Right kidney (tissue), 1 donor: ENCODE measurements at regions not wholly inside any gene's neighbourhood (a gene's known extent, or its start where the extent isn't known, plus 50 kb on each side); places are given as distances from the start of the nearest gene placed in this dataset.

Source experiments
- DNase-seq: peaks from one replicate; pipeline ENCODE4 v3.0.0-alpha.2; 2016

DNA sequence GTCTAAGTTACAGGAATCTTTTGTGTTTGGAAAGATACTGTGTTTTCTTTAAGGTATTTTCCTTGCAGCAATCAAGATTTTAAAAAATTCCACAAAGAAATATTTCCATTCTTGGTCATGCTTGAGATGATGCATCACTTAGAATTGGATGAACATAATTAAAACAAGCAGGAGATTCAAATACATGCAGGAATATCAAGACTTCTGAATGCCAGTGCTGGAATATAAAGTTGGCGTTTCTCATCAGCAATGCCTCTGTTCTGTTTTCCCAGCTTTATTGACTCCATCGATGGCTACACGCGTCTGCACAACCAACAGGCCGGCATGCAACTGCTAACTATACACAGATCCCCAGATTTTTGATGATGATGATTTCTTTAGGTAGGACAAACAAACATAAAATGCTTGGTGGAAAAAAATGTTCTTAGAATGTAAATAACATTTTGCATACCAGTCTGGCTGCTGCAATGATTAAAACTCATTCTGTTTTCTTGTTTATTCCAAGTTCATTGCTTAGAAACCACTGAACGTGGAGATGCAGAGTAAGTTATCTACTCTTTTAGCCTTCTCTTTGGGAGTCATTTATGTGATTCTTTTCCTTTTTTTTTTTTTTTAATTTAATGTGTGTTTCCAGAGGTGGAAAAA lies 91.3 kb upstream of the FAM171A1 start:
- no peak for DNase-seq

DNA sequence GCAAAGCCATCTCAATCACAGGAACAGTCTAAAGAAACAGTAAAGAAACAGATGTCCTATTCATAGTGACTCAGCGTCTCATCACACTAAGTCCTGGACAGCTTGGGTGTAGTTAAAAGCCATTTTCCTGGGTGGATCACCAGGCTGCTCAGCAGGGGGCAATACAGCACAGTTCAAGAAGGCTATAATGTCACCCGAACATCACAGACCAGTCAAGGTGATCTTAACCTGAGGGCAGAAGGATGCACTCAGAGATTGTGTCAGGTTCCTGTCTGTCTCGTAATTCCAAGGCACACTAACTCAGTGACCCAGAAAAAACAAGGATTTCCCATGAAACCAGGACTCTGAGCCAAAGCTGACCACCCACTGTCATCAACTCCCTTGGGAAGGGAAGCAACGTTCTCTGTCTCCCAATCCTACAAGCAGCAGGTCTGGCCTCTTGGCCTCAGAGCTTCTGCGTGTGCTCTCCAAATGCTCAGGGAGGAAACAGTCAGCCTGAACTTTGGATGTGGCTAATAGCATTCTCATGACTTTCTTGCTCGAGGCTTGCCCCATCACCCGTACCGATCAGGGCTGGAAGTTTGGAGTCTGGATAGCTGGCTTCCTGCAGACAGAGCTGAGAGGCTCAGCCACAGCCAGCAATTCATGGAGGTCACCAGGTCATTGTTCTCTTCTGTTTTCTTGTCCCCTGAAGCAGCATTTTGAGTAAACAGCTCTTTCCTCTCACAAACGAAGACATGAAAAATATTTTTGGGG lies 90.4 kb upstream of the FAM171A1 start:
- peak; percentile 49 for DNase-seq

- no peak for DNase-seq
Observed at GRCh38 chr10:15460661-15461060, 89.6 kb upstream of the FAM171A1 start.

DNA sequence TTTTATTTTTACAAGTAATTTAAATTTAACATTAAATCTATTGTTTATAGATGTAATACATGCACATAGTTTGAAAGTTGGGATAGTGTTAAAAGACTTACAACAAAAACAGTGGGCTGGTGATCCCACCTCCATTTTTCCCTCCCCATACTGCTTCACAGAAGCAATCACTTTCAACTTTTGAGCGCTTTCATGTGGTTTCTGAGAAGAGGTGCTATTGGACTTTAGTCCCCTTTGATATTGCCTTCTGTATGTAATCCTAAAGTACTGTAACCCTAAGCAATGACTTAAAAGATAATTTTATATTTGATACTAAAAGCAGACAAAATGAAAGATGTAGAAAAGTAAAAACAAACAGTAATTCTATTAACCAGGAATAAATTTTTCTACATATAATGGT lies 88.1 kb upstream of the FAM171A1 start:
- DNase-seq = no peak

GRCh38 chr10:15457382-15457781 lies 86.3 kb upstream of the FAM171A1 start:
- no peak for DNase-seq

DNA sequence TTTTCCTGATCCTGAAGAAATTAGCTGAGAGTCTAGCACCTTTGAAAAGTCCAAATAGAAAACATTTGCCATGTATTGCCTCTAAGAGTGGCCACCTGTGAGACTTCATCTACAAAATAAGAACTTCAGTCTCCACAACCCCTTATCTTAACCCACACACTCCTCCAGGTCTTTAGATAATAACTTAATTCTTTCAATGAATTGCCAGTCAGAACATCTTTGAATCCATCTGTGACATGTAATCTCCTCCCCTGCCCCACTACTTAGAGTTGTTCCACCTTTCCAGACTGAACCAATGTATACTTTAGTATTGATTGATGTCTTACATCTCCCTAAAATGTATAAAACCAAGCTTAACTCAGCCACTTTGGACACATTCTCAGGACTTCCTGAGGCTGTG lies 84.4 kb upstream of the FAM171A1 start:
- DNase-seq = no peak

DNA sequence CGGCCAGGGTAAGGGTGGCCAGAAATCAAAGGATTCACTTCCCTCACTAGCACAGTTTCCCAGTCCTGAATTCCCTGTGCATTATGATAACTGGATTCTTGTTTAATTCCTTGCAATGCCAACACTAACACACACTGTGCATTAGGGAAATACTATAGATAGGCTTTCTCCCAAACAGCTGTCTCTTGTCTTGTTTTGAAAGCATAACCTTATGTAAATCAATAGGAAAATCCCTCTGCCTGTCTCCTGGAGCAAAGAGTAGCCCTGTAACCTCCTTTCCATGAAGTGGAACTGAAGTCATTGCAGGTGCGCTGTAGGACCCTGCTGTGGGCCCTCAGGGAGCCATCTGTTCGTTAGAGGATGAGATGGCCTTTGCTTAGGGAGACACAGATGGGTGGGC lies 82.8 kb upstream of the FAM171A1 start:
- no peak for DNase-seq

GRCh38 chr10:15453457-15453856 lies 82.4 kb upstream of the FAM171A1 start:
- peak; percentile 56 for DNase-seq

- DNase-seq = no peak
Observed at GRCh38 chr10:15452545-15452944, 81.5 kb upstream of the FAM171A1 start.

GRCh38 chr10:15451137-15452094 lies 80.3 kb upstream of the FAM171A1 start:
- peak; percentile 27 for DNase-seq

- no peak for DNase-seq
Observed at GRCh38 chr10:15448598-15448997, 77.5 kb upstream of the FAM171A1 start.

GRCh38 chr10:15445006-15445390 lies 73.9 kb upstream of the FAM171A1 start:
- no peak for DNase-seq

DNA sequence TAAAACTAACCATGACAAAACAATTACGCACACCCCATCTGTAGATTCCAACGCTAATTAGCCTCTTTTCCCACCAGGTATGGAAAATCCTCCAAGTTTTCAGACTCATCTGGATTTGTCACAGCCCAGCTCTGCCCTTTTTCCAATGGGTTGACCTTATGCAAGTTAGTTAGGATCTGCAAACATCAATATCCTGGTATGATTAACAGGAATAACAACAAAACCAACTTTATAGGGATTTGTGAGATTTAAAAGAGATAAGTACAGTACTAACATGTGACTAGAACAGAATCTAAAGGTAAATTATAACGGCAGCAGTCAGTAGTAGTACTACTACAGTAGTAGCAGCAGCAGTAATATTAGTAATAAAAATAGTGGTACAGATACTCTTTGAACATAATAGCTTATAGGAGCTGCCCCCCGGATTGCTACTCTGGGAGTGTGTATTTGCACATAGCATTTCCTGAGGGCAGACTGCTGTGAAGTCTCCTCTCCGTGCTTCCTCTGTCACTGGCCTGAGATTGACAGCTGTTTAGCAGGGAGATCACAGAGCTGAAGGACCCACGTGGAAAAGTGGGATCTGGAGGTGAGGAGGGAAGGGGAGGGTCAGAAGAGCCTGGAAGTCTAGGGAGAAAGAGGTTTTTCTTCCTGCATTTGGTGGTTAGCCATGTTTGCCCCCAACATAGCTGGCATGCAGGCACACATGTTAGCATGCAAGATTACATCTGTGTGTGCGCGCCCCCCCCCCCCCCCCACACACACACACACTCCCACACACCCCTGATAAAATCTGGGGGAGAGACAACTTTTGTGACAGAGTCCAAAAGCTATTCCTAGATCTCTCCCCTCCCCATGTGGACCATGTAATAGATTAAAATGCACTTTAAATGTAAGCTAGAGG lies 73.3 kb upstream of the FAM171A1 start:
- DNase-seq = no peak

- DNase-seq = no peak
Observed at GRCh38 chr10:15442056-15442455, 71.0 kb upstream of the FAM171A1 start.

- no peak for DNase-seq
Observed at GRCh38 chr10:15440204-15440711, 69.2 kb upstream of the FAM171A1 start.

GRCh38 chr10:15439341-15439842 lies 68.3 kb upstream of the FAM171A1 start:
- peak; percentile 68 for DNase-seq

DNA sequence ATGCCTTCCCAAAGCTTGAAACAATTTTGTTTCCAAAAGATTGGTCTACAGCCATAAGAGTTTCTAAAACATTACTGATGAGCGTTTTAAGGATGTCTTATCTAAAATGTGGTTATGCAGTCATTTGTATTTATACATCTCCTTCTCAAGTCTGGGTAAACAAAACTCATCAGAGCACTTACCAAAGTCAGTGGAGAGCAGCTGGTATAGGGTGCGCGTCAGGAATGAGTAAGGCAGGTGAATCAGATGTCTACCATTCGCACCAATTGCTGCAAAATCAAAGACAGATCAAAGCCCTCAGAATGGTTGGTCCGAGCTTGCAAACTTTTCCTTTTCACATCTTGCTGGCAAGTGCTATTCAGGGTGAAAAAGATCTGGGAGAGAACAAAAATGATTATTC lies 65.6 kb upstream of the FAM171A1 start:
- DNase-seq = no peak

GRCh38 chr10:15433850-15434537 lies 62.9 kb upstream of the FAM171A1 start:
- DNase-seq = peak; percentile 74

DNA sequence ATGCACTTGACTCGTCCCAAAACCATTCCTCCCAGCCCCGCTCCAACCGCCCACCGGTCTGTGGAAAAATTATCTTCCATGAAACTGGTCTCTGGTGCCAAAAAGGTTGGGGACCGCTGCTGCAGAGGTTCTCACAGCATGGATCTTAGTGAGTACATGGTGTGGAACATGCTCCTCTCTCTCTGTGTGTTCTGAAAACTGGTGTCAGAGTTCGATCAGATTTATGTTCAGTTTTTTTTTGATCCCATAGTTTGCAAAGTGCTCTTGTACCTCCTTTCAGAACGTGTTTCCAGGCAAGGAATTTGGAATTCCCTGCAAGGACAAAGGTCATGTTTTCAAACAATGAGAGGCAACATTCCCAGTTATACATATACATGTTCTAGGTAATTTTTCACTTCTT lies 61.2 kb upstream of the FAM171A1 start:
- DNase-seq = no peak

DNA sequence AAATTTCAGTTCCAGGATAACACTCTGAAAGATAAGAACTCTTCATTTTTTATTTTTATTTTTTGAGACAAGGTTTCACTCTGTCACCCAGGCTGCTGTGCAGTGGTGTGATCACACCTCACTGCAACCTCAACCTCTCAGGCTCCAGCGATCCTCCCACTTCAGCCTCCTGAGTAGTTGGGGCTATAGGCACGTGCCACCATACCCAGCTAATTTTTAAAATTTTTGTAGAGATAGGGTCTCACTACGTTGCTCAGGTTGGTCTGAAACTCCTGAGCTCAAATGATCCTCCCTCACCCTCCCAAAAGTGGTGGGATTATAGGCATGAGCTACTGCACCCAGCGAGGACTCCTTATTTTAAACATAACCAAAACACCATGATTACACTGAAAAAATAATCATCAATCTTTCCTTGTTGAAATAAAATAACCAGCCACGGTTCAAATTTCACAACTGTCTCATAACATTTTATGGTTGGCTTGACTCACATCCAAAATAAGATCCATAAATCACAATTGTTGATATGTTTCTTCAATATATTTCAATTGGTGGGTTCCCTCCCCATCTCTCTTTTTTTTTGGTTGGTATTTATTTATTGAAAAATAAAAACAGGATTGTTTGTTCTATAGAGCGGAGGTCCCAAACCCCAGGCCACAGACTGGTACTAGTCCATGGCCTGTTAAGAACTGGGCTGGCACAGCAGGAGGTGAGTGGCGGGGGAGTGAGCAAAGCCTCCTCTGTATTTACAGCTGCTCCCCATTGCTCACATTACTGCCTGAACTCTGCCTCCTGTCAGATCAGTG lies 60.1 kb upstream of the FAM171A1 start:
- no peak for DNase-seq
